GM23338 (cell line): ENCODE measurements at regions not wholly inside any gene's neighbourhood (a gene's known extent, or its start where the extent isn't known, plus 50 kb on each side); places are given as distances from the start of the nearest gene placed in this dataset.

Experiments
- ATAC-seq: fragments of 200-7000 bp; cut with Tn5 transposase; 3 replicates; pipeline ENCODE4 v1.9.1; 2020
- DNase-seq: peaks from one replicate; pipeline ENCODE4 v3.0.0-alpha.2; 2015; ENCODE audit warnings: low spot score
- H2AFZ ChIP-seq: fragments of 200-600 bp; sonication (generic); 2 replicates; pipeline ENCODE4 v1.8.0; 2016; ENCODE audit warnings: antibody characterized with exemption, mild to moderate bottlenecking, moderate library complexity
- H3F3A ChIP-seq: fragments of 200-600 bp; sonication (generic); replicated peaks from 2 replicates; pipeline ENCODE4 v1.8.0; 2017; ENCODE audit warnings: antibody characterized with exemption, mixed run types, low read depth
- H3K27ac ChIP-seq: fragments of 200-600 bp; sonication (generic); 2 replicates; pipeline ENCODE4 v1.6.1; 2016; ENCODE audit warnings: low read depth
- H3K27me3 ChIP-seq: fragments of 200-600 bp; sonication (generic); 2 replicates; pipeline ENCODE4 v1.8.0; 2016; ENCODE audit warnings: mild to moderate bottlenecking, mixed run types, moderate library complexity; ENCODE audit not compliant: insufficient read depth
- H3K36me3 ChIP-seq: fragments of 200-600 bp; sonication (generic); 2 replicates; pipeline ENCODE4 v1.8.0; 2016; ENCODE audit warnings: mild to moderate bottlenecking; ENCODE audit not compliant: insufficient read depth
- H3K4me1 ChIP-seq: fragments of 200-600 bp; sonication (generic); 2 replicates; pipeline ENCODE4 v1.8.0; 2016; ENCODE audit warnings: mild to moderate bottlenecking, moderate library complexity; ENCODE audit not compliant: insufficient read depth
- H3K4me2 ChIP-seq: fragments of 200-600 bp; sonication (generic); 2 replicates; pipeline ENCODE4 v1.7.1; 2017; ENCODE audit warnings: mixed run types
- H3K4me3 ChIP-seq: fragments of 200-600 bp; sonication (generic); 2 replicates; pipeline ENCODE4 v1.6.1; 2016; ENCODE audit warnings: mixed run types
- H3K79me2 ChIP-seq: fragments of 200-600 bp; sonication (generic); replicated peaks from 2 replicates; pipeline ENCODE4 v1.8.0; 2017; ENCODE audit warnings: mild to moderate bottlenecking; ENCODE audit not compliant: insufficient read depth
- H3K9me2 ChIP-seq: fragments of 200-600 bp; sonication (generic); 2 replicates; pipeline ENCODE4 v1.8.0; 2017; ENCODE audit not compliant: insufficient read depth
- H4K20me1 ChIP-seq: fragments of 200-600 bp; sonication (generic); replicated peaks from 2 replicates; pipeline ENCODE4 v1.8.0; 2017; ENCODE audit warnings: mild to moderate bottlenecking; ENCODE audit not compliant: insufficient read depth
- H3K27ac Mint-ChIP-seq: 2 replicates; pipeline ENCODE4 v1.8.0; 2020; ENCODE audit warnings: inconsistent platforms, mild to moderate bottlenecking, moderate library complexity, mixed read lengths
- H3K27me3 Mint-ChIP-seq: 3 replicates; pipeline ENCODE4 v1.8.0; 2022; ENCODE audit warnings: low read depth, mild to moderate bottlenecking, moderate library complexity, mixed read lengths, inconsistent platforms; ENCODE audit not compliant: insufficient read depth, poor library complexity
- H3K36me3 Mint-ChIP-seq: 3 replicates; pipeline ENCODE4 v1.8.0; 2021; ENCODE audit warnings: low read depth, mild to moderate bottlenecking, inconsistent platforms, moderate library complexity, mixed read lengths
- H3K4me1 Mint-ChIP-seq: 3 replicates; pipeline ENCODE4 v1.8.0; 2020; ENCODE audit warnings: mild to moderate bottlenecking, inconsistent platforms, mixed read lengths
- H3K4me3 Mint-ChIP-seq: 3 replicates; pipeline ENCODE4 v1.8.0; 2021; ENCODE audit warnings: moderate library complexity, mild to moderate bottlenecking, inconsistent platforms, mixed read lengths
- H3K9me3 Mint-ChIP-seq: 3 replicates; pipeline ENCODE4 v1.8.0; 2020; ENCODE audit warnings: moderate library complexity, mild to moderate bottlenecking, inconsistent platforms, mixed read lengths
- EZH2 ChIP-seq: fragments of 200-600 bp; sonication (generic); IDR thresholded peaks from one replicate; pipeline ENCODE4 v1.8.0; 2017; ENCODE audit warnings: antibody characterized with exemption, mild to moderate bottlenecking, low read depth; ENCODE audit not compliant: unreplicated experiment
- EZH2phosphoT487 ChIP-seq: fragments of 200-600 bp; sonication (generic); IDR thresholded peaks from one replicate; pipeline ENCODE4 v1.8.1; 2018; ENCODE audit warnings: antibody characterized with exemption; ENCODE audit not compliant: unreplicated experiment
- NANOG ChIP-seq: IDR thresholded peaks from 2 replicates; pipeline ENCODE4 v1.6.1; 2016; ENCODE audit warnings: antibody characterized with exemption, borderline replicate concordance
- POLR2AphosphoS5 ChIP-seq: IDR thresholded peaks from 2 replicates; pipeline ENCODE4 v1.6.1; 2016; ENCODE audit warnings: antibody characterized with exemption, low read depth
- STAT1 ChIP-seq: IDR thresholded peaks from one replicate; pipeline ENCODE4 v1.6.1; 2016; ENCODE audit warnings: antibody characterized with exemption; ENCODE audit not compliant: unreplicated experiment
- ZNF114 ChIP-seq: fragments of 250-450 bp; sonication (Bioruptor Pico); IDR thresholded peaks from 2 replicates; pipeline ENCODE4 v1.5.0; 2020; ENCODE audit warnings: mild to moderate bottlenecking, moderate library complexity
- ZNF331 ChIP-seq: fragments of 250-450 bp; sonication (Bioruptor Pico); IDR thresholded peaks from 2 replicates; pipeline ENCODE4 v1.5.0; 2020; ENCODE audit warnings: low read depth, mild to moderate bottlenecking, moderate library complexity
- TF ChIP-seq, protein P1 (sequence below): IDR thresholded peaks from one replicate; pipeline ENCODE4 v1.6.1; 2018; ENCODE audit warnings: antibody characterized with exemption; ENCODE audit not compliant: unreplicated experiment
- TF ChIP-seq, protein P2 (sequence below), 2 experiments: fragments of 200-600 bp in 1 of 2; sonication (generic) in 1 of 2; conservative IDR thresholded peaks; 2 replicates each; pipeline versions ENCODE4 v1.5.1 to v1.6.1; 2016 to 2017; ENCODE audit warnings: antibody characterized with exemption in 2 of 2, low read depth in 2 of 2, mild to moderate bottlenecking in 2 of 2, moderate library complexity in 1 of 2

DNA sequence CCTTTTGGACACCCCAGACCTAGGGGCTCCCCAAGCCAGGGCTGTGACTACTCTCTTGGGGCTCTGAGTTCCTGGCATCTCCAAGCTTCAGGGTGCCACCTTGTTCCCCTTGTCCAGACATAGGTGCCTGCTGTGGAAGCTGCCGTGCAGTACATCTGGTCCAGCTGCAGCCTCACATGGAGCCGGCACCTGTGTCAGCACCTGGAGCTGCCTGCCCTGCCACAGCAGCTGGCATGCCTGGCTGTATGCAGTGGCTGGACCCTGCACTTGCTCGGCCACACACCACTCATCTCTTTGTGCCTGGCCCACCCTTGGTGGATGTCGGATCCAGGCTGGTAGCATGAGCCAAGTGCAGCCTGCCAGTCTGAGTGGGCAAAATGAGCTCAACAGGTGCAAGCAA lies 775.8 kb downstream of the CDH11 start:
- ATAC-seq (no peak), DNase-seq (no peak)
- Mint-ChIP-seq H3K36me3 (peaks cover 11% of the 10 kb centered on the region; the same call in 2 of the 3 replicates), H3K9me3 (peaks cover 8% of the 10 kb centered on the region), H3K27ac (no peak overlapping the region), H3K4me1 (no peaks in the 10 kb centered on the region), H3K27me3 (peaks cover 3% of the 10 kb centered on the region), H3K4me3 (no peak overlapping the region)
- H4K20me1 ChIP-seq = no peaks in the 10 kb centered on the region
- H3K4me1 ChIP-seq = no peaks in the 10 kb centered on the region
- H3F3A ChIP-seq = no peaks in the 10 kb centered on the region
- H3K4me3 ChIP-seq = no peak overlapping the region
- no peak overlapping the region for H3K4me2 ChIP-seq
- no peaks in the 10 kb centered on the region for H3K9me2 ChIP-seq
- no peak overlapping the region for H3K27ac ChIP-seq
- H2AFZ ChIP-seq = no peak overlapping the region
- TF ChIP-seq EZH2 (no peak), ZNF114 (CRISPR knock-in tag) (no peak), STAT1 (no peak), ZNF331 (CRISPR knock-in tag) (no peak), POLR2AphosphoS5 (no peak), EZH2phosphoT487 (no peak)
- TF ChIP-seq, protein P1, sequence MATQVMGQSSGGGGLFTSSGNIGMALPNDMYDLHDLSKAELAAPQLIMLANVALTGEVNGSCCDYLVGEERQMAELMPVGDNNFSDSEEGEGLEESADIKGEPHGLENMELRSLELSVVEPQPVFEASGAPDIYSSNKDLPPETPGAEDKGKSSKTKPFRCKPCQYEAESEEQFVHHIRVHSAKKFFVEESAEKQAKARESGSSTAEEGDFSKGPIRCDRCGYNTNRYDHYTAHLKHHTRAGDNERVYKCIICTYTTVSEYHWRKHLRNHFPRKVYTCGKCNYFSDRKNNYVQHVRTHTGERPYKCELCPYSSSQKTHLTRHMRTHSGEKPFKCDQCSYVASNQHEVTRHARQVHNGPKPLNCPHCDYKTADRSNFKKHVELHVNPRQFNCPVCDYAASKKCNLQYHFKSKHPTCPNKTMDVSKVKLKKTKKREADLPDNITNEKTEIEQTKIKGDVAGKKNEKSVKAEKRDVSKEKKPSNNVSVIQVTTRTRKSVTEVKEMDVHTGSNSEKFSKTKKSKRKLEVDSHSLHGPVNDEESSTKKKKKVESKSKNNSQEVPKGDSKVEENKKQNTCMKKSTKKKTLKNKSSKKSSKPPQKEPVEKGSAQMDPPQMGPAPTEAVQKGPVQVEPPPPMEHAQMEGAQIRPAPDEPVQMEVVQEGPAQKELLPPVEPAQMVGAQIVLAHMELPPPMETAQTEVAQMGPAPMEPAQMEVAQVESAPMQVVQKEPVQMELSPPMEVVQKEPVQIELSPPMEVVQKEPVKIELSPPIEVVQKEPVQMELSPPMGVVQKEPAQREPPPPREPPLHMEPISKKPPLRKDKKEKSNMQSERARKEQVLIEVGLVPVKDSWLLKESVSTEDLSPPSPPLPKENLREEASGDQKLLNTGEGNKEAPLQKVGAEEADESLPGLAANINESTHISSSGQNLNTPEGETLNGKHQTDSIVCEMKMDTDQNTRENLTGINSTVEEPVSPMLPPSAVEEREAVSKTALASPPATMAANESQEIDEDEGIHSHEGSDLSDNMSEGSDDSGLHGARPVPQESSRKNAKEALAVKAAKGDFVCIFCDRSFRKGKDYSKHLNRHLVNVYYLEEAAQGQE = no peak
- TF ChIP-seq, protein P2, sequence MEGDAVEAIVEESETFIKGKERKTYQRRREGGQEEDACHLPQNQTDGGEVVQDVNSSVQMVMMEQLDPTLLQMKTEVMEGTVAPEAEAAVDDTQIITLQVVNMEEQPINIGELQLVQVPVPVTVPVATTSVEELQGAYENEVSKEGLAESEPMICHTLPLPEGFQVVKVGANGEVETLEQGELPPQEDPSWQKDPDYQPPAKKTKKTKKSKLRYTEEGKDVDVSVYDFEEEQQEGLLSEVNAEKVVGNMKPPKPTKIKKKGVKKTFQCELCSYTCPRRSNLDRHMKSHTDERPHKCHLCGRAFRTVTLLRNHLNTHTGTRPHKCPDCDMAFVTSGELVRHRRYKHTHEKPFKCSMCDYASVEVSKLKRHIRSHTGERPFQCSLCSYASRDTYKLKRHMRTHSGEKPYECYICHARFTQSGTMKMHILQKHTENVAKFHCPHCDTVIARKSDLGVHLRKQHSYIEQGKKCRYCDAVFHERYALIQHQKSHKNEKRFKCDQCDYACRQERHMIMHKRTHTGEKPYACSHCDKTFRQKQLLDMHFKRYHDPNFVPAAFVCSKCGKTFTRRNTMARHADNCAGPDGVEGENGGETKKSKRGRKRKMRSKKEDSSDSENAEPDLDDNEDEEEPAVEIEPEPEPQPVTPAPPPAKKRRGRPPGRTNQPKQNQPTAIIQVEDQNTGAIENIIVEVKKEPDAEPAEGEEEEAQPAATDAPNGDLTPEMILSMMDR (conservative IDR thresholded peaks at IDR 0.05; ENCODE audit: low read depth in 2 of 2) = no peak
- no peaks in the 10 kb centered on the region for H3K27me3 ChIP-seq
- no peaks in the 10 kb centered on the region for H3K79me2 ChIP-seq
- H3K36me3 ChIP-seq = no peaks in the 10 kb centered on the region

DNA sequence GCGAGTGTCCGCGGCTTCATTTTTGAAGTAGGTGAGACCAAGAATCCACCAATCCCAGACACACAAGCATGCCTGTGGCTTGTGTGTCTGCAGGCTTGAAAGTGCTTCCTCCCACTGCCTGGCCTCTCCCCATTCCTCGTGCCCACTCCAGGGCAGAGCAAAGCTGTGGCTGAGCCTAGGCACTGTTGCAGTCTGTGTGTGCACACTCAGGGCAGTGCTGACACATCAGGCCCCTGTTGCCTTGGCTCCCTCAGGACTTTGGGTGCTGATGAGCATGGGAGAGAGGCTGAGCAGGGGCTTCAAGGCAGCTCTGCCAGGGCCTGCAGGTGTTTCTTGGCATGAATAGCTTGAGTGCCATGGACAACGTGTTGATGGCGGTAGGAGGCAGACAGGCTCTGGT lies 776.7 kb downstream of the CDH11 start:
- Histone ChIP-seq H4K20me1 (no peaks in the 10 kb centered on the region), H3K4me3 (no peak overlapping the region), H2AFZ (no peak overlapping the region), H3K27me3 (no peaks in the 10 kb centered on the region), H3K27ac (no peak overlapping the region), H3K36me3 (peaks cover under 1% of the 10 kb centered on the region; the same call in 1 of the 2 replicates), H3K4me1 (no peaks in the 10 kb centered on the region), H3K4me2 (no peak overlapping the region), H3K9me2 (no peaks in the 10 kb centered on the region), H3K79me2 (no peaks in the 10 kb centered on the region), H3F3A (no peaks in the 10 kb centered on the region)
- peaks cover 3% of the 10 kb centered on the region for H3K27me3 Mint-ChIP-seq
- no peaks in the 10 kb centered on the region for H3K4me1 Mint-ChIP-seq
- H3K36me3 Mint-ChIP-seq = peaks cover 12% of the 10 kb centered on the region; the same call in 2 of the 3 replicates
- peaks cover 10% of the 10 kb centered on the region for H3K9me3 Mint-ChIP-seq
- DNase-seq = no peak
- no peak for ATAC-seq
- H3K27ac Mint-ChIP-seq = no peak overlapping the region
- H3K4me3 Mint-ChIP-seq = no peak overlapping the region
- TF ChIP-seq NANOG = no peak
- TF ChIP-seq, protein P1 = no peak
